Activated T-helper 2 cell treated with anti-CD3 and anti-CD28 coated beads, Interferon-gamma antibody, Interleukin-2, Interleukin-4, amounts not matched to agents 10 μg/mL and 5 μg/mL and 100 μg/mL, durations not matched to agents 14 hours and 24 hours and 36 hours (primary cell): ENCODE measurements at regions not wholly inside any gene's neighbourhood (a gene's known extent, or its start where the extent isn't known, plus 50 kb on each side); places are given as distances from the start of the nearest gene placed in this dataset.
"Not testable (repeated sequence)": the region's sequence is repeated elsewhere in the genome, so short reads cannot be mapped to it uniquely, and the experiment has no call there.

ENCODE experiments used
- DNase-seq: peaks from one replicate; pipeline ENCODE4 v3.0.0; 2021; ENCODE audit warnings: low spot score
- H3K27ac Mint-ChIP-seq: one replicate; pipeline ENCODE4 v1.8.0; 2021; ENCODE audit warnings: mixed read lengths
- H3K27me3 Mint-ChIP-seq: one replicate; pipeline ENCODE4 v1.8.0; 2021; ENCODE audit warnings: low read depth, mixed read lengths
- H3K36me3 Mint-ChIP-seq: one replicate; pipeline ENCODE4 v1.8.0; 2021; ENCODE audit warnings: low read depth, mixed read lengths
- H3K4me1 Mint-ChIP-seq: one replicate; pipeline ENCODE4 v1.8.0; 2021; ENCODE audit warnings: low read depth, mixed read lengths
- H3K4me3 Mint-ChIP-seq: one replicate; pipeline ENCODE4 v1.8.0; 2021; ENCODE audit warnings: low read depth, mild to moderate bottlenecking, moderate library complexity, mixed read lengths
- H3K9me3 Mint-ChIP-seq: one replicate; pipeline ENCODE4 v1.8.0; 2021; ENCODE audit warnings: mixed read lengths
- intact Hi-C: fragments of 100-400 bp; cut with micrococcal nuclease; formaldehyde crosslinking; loops from one replicate; pipeline ENCODE4 v1.15.1; 2023

GRCh38 chr1:221875004-221875330 is 133.1 kb upstream of the DUSP10 start:
- no peak overlapping the region for H3K4me3 Mint-ChIP-seq
- H3K27me3 Mint-ChIP-seq = peaks cover 3% of the 10 kb centered on the region
- H3K36me3 Mint-ChIP-seq = no peaks in the 10 kb centered on the region
- intact Hi-C loops = loop anchor here (5.0 kb wide), 1 partner anchor 83 kb away; no protein-coding TSS in a partner anchor
- no peak overlapping the region for H3K27ac Mint-ChIP-seq
- H3K4me1 Mint-ChIP-seq = peaks cover 12% of the 10 kb centered on the region
- H3K9me3 Mint-ChIP-seq = no peaks in the 10 kb centered on the region
- DNase-seq = no peak

GRCh38 chr1:221874285-221875003 is 132.6 kb upstream of the DUSP10 start:
- Mint-ChIP-seq H3K9me3 (no peaks in the 10 kb centered on the region), H3K27ac (no peak overlapping the region), H3K4me3 (no peak overlapping the region), H3K36me3 (no peaks in the 10 kb centered on the region), H3K4me1 (peaks cover 12% of the 10 kb centered on the region), H3K27me3 (peaks cover 7% of the 10 kb centered on the region)
- intact Hi-C loops = loop anchor here (5.0 kb wide), 1 partner anchor 82 kb away; no protein-coding TSS in a partner anchor
- no peak for DNase-seq

- no peak overlapping the region for H3K27ac Mint-ChIP-seq
- H3K27me3 Mint-ChIP-seq = peaks cover 8% of the 10 kb centered on the region
- DNase-seq = no peak
- H3K36me3 Mint-ChIP-seq = no peaks in the 10 kb centered on the region
- intact Hi-C loops = no loop called here
- H3K4me1 Mint-ChIP-seq = peaks cover 12% of the 10 kb centered on the region
- H3K4me3 Mint-ChIP-seq = no peak overlapping the region
- H3K9me3 Mint-ChIP-seq = no peaks in the 10 kb centered on the region
These were observed 131.8 kb upstream of the DUSP10 start for GRCh38 chr1:221873673-221874072.

GRCh38 chr1:221871056-221871455 is 129.2 kb upstream of the DUSP10 start:
- no peak overlapping the region for H3K27ac Mint-ChIP-seq
- H3K9me3 Mint-ChIP-seq = peaks cover 3% of the 10 kb centered on the region
- no peaks in the 10 kb centered on the region for H3K36me3 Mint-ChIP-seq
- no peak for DNase-seq
- intact Hi-C loops = no loop called here
- H3K4me1 Mint-ChIP-seq = peaks cover 5% of the 10 kb centered on the region
- no peak overlapping the region for H3K4me3 Mint-ChIP-seq
- peaks cover 19% of the 10 kb centered on the region for H3K27me3 Mint-ChIP-seq

GRCh38 chr1:221869779-221870178 is 127.9 kb upstream of the DUSP10 start:
- H3K9me3 Mint-ChIP-seq = peaks cover 3% of the 10 kb centered on the region
- H3K27ac Mint-ChIP-seq = no peak overlapping the region
- DNase-seq = no peak
- H3K4me3 Mint-ChIP-seq = no peak overlapping the region
- H3K36me3 Mint-ChIP-seq = no peaks in the 10 kb centered on the region
- intact Hi-C loops = no loop called here
- peaks cover 19% of the 10 kb centered on the region for H3K27me3 Mint-ChIP-seq
- peaks cover 4% of the 10 kb centered on the region for H3K4me1 Mint-ChIP-seq

- DNase-seq = no peak
- H3K9me3 Mint-ChIP-seq = peaks cover 3% of the 10 kb centered on the region
- intact Hi-C loops = no loop called here
- H3K36me3 Mint-ChIP-seq = no peaks in the 10 kb centered on the region
- H3K27ac Mint-ChIP-seq = no peak overlapping the region
- H3K4me1 Mint-ChIP-seq = no peaks in the 10 kb centered on the region
- H3K27me3 Mint-ChIP-seq = peaks cover 19% of the 10 kb centered on the region
- no peak overlapping the region for H3K4me3 Mint-ChIP-seq
These were observed 126.9 kb upstream of the DUSP10 start for GRCh38 chr1:221868593-221869303.

- H3K36me3 Mint-ChIP-seq = no peaks in the 10 kb centered on the region
- no peak overlapping the region for H3K27ac Mint-ChIP-seq
- H3K4me1 Mint-ChIP-seq = no peaks in the 10 kb centered on the region
- no peak overlapping the region for H3K4me3 Mint-ChIP-seq
- intact Hi-C loops = no loop called here
- DNase-seq = no peak
- peaks cover 3% of the 10 kb centered on the region for H3K9me3 Mint-ChIP-seq
- peaks cover 20% of the 10 kb centered on the region for H3K27me3 Mint-ChIP-seq
These were observed 125.1 kb upstream of the DUSP10 start for GRCh38 chr1:221867003-221867402.

- Mint-ChIP-seq H3K4me1 (no peaks in the 10 kb centered on the region), H3K36me3 (no peaks in the 10 kb centered on the region), H3K9me3 (peaks cover 3% of the 10 kb centered on the region), H3K27ac (no peak overlapping the region), H3K4me3 (no peak overlapping the region), H3K27me3 (peaks cover 20% of the 10 kb centered on the region)
- DNase-seq = no peak
- intact Hi-C loops = no loop called here
These were observed 123.9 kb upstream of the DUSP10 start for GRCh38 chr1:221865808-221866207.

GRCh38 chr1:221863635-221864034 is 121.7 kb upstream of the DUSP10 start:
- DNase-seq = no peak
- Mint-ChIP-seq H3K27ac (no peak overlapping the region), H3K9me3 (peaks cover 3% of the 10 kb centered on the region), H3K4me3 (no peak overlapping the region), H3K36me3 (no peaks in the 10 kb centered on the region), H3K4me1 (no peaks in the 10 kb centered on the region), H3K27me3 (peaks cover 13% of the 10 kb centered on the region)
- intact Hi-C loops = no loop called here

GRCh38 chr1:221862971-221863370 is 121.1 kb upstream of the DUSP10 start:
- DNase-seq = no peak
- no peak overlapping the region for H3K27ac Mint-ChIP-seq
- intact Hi-C loops = no loop called here
- no peaks in the 10 kb centered on the region for H3K4me1 Mint-ChIP-seq
- no peaks in the 10 kb centered on the region for H3K36me3 Mint-ChIP-seq
- peaks cover 12% of the 10 kb centered on the region for H3K27me3 Mint-ChIP-seq
- H3K9me3 Mint-ChIP-seq = peaks cover 3% of the 10 kb centered on the region
- no peak overlapping the region for H3K4me3 Mint-ChIP-seq

- Mint-ChIP-seq H3K4me1 (peaks cover 6% of the 10 kb centered on the region), H3K36me3 (no peaks in the 10 kb centered on the region), H3K9me3 (no peaks in the 10 kb centered on the region), H3K27me3 (peaks cover 9% of the 10 kb centered on the region), H3K4me3 (no peak overlapping the region), H3K27ac (no peak overlapping the region)
- no peak for DNase-seq
- intact Hi-C loops = loop anchor here (10.0 kb wide), 1 partner anchor 314 kb away; no protein-coding TSS in a partner anchor
These were observed 117.1 kb upstream of the DUSP10 start for GRCh38 chr1:221858818-221859611.

- H3K27ac Mint-ChIP-seq, H3K4me1 Mint-ChIP-seq, DNase-seq, H3K27me3 Mint-ChIP-seq, H3K9me3 Mint-ChIP-seq, H3K36me3 Mint-ChIP-seq, H3K4me3 Mint-ChIP-seq: not testable (repeated sequence)
- intact Hi-C loops = loop anchor here (10.0 kb wide), 1 partner anchor 312 kb away; no protein-coding TSS in a partner anchor
These were observed 115.2 kb upstream of the DUSP10 start for GRCh38 chr1:221857094-221857444.
